A549 (cell line): ENCODE measurements at regions not wholly inside any gene's neighbourhood (a gene's known extent, or its start where the extent isn't known, plus 50 kb on each side); places are given as distances from the start of the nearest gene placed in this dataset.

Experiments
- CBX8 ChIP-seq: fragments of 200-600 bp; sonication (generic); IDR thresholded peaks from 2 replicates; pipeline ENCODE4 v1.6.1; 2016
- CTCF ChIP-seq: fragments of >200 bp; sonication (Bioruptor Twin); formaldehyde crosslinking; IDR thresholded peaks from 3 replicates; pipeline ENCODE4 v1.5.1; 2016
- E2F6 ChIP-seq: IDR thresholded peaks from 2 replicates; pipeline ENCODE4 v1.6.1; 2012; ENCODE audit warnings: low read depth, borderline replicate concordance
- MAX ChIP-seq: IDR thresholded peaks from 2 replicates; pipeline ENCODE4 v1.6.1; 2012
- MAZ ChIP-seq: fragments of 150-350 bp; IDR thresholded peaks from 2 replicates; pipeline ENCODE4 v1.6.1; 2014; ENCODE audit warnings: antibody characterized with exemption, low read depth, low read length, borderline replicate concordance
- MYC ChIP-seq: IDR thresholded peaks from 2 replicates; pipeline ENCODE4 v1.6.1; 2012; ENCODE audit warnings: mild to moderate bottlenecking, inconsistent platforms, low read length, improper control_type of control experiment, borderline replicate concordance
- POLR2A ChIP-seq: IDR thresholded peaks from 2 replicates; pipeline ENCODE4 v1.6.1; 2012; ENCODE audit warnings: mild to moderate bottlenecking, low read length
- RARB ChIP-seq: fragments of 250-450 bp; sonication (Bioruptor Pico); IDR thresholded peaks from 2 replicates; pipeline ENCODE4 v1.8.0; 2021; ENCODE audit warnings: mild to moderate bottlenecking, moderate library complexity
- REST ChIP-seq: fragments of 200-600 bp; sonication (generic); IDR thresholded peaks from 2 replicates; pipeline ENCODE4 v1.6.1; 2016; ENCODE audit warnings: antibody characterized with exemption, mild to moderate bottlenecking, moderate library complexity

- no peak for TF ChIP-seq CTCF
- TF ChIP-seq POLR2A, result no peak
- TF ChIP-seq RARB, result no peak
- no peak for TF ChIP-seq REST
- TF ChIP-seq MAZ, result no peak
- TF ChIP-seq MYC, result no peak
- no peak for TF ChIP-seq MAX
- no peak for TF ChIP-seq E2F6
- no peak for TF ChIP-seq CBX8
These were observed 120.9 kb upstream of the ZBTB40 start for GRCh38 chr1:22330760-22331119.
